ENCODE measurements at regions not wholly inside any gene's neighbourhood (a gene's known extent, or its start where the extent isn't known, plus 50 kb on each side); places are given as distances from the start of the nearest gene placed in this dataset.
"Not testable (repeated sequence)": the region's sequence is repeated elsewhere in the genome, so short reads cannot be mapped to it uniquely, and the experiment has no call there.

DNA sequence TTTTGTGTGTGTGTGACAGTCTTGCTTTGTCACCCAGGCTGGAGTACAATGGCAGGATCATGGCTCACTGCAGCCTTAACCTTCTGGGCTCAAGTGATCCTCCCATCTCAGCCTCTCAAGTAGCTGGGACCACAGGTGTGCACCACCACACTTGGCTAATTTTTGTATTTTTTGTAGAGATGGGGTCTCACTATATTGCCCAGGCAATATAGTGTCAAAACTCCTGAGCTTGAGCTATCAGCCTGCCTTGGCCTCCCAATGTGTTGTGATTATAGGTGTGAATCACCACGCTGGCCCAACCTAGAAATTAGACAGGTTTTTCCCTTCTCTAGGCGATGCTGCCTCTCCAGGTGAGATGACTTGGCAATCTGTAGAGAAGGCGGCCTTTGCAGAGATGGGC, 235.3 kb downstream of the PCSK1 start:
- TF ChIP-seq, protein P1, sequence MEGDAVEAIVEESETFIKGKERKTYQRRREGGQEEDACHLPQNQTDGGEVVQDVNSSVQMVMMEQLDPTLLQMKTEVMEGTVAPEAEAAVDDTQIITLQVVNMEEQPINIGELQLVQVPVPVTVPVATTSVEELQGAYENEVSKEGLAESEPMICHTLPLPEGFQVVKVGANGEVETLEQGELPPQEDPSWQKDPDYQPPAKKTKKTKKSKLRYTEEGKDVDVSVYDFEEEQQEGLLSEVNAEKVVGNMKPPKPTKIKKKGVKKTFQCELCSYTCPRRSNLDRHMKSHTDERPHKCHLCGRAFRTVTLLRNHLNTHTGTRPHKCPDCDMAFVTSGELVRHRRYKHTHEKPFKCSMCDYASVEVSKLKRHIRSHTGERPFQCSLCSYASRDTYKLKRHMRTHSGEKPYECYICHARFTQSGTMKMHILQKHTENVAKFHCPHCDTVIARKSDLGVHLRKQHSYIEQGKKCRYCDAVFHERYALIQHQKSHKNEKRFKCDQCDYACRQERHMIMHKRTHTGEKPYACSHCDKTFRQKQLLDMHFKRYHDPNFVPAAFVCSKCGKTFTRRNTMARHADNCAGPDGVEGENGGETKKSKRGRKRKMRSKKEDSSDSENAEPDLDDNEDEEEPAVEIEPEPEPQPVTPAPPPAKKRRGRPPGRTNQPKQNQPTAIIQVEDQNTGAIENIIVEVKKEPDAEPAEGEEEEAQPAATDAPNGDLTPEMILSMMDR (conservative IDR thresholded peaks at IDR 0.05) = not testable (repeated sequence)
- TF ChIP-seq ZFX (IDR thresholded peaks at IDR 0.05) = not testable (repeated sequence)

Measured in C4-2B (cell line).